Common myeloid progenitor, CD34-positive (primary cell): ENCODE measurements at regions not wholly inside any gene's neighbourhood (a gene's known extent, or its start where the extent isn't known, plus 50 kb on each side); places are given as distances from the start of the nearest gene placed in this dataset.

Experiments used
- CTCF ChIA-PET: fragments of 350-600 bp; sonication (Branson Sonifier 250); formaldehyde crosslinking; loops from one replicate; lab custom pipeline; 2021; ENCODE audit warnings: antibody characterized with exemption; lab: Charles Lee
- POLR2A ChIA-PET: fragments of 350-600 bp; sonication (Branson Sonifier 250); formaldehyde crosslinking; loops from one replicate; lab custom pipeline; 2021; ENCODE audit warnings: antibody characterized with exemption; lab: Charles Lee
- DNase-seq, 3 donors: peaks; one replicate each; pipeline versions ENCODE4 v3.0.0 to v3.0.0-alpha.2; 2013
- H3K27ac ChIP-seq, 2 experiments: 1 replicate in 1 of 2; 2 replicates in 1 of 2; pipeline ENCODE4 v1.7.0; 2013; ENCODE audit warnings: inconsistent platforms in 2 of 2, low read length in 2 of 2, mild to moderate bottlenecking in 2 of 2, low read depth in 1 of 2, moderate library complexity in 1 of 2; ENCODE audit not compliant: severe bottlenecking in 2 of 2, insufficient read depth in 1 of 2, poor library complexity in 1 of 2
- H3K27me3 ChIP-seq, 5 experiments: replicated peaks in 2 of 5; 1 replicate in 3 of 5; 2 replicates in 2 of 5; pipeline versions ENCODE4 v1.6.1 to v1.7.0; 2013; ENCODE audit warnings: low read length in 4 of 5, mild to moderate bottlenecking in 2 of 5, moderate library complexity in 2 of 5, inconsistent platforms in 1 of 5; ENCODE audit not compliant: insufficient read depth in 5 of 5, control insufficient read depth in 4 of 5
- H3K36me3 ChIP-seq, 4 experiments: 1 replicate in 2 of 4; 2 replicates in 2 of 4; pipeline versions ENCODE4 v1.6.1 to v1.7.0; 2013; ENCODE audit warnings: low read length in 3 of 4, control low read depth in 1 of 4, mild to moderate bottlenecking in 1 of 4; ENCODE audit not compliant: control insufficient read depth in 4 of 4, insufficient read depth in 4 of 4
- H3K4me1 ChIP-seq, 4 experiments: 1 replicate in 3 of 4; 2 replicates in 1 of 4; pipeline versions ENCODE4 v1.6.1 to v1.7.1; 2013; ENCODE audit warnings: low read length in 3 of 4, mild to moderate bottlenecking in 3 of 4, control low read depth in 1 of 4, inconsistent platforms in 1 of 4, moderate library complexity in 1 of 4; ENCODE audit not compliant: control insufficient read depth in 4 of 4, insufficient read depth in 4 of 4; ENCODE audit errors: control extremely low read depth in 1 of 4
- H3K4me3 ChIP-seq, 7 experiments: 1 replicate in 4 of 7; 2 replicates in 3 of 7; pipeline versions ENCODE4 v1.5.1 to v1.7.0; 2013; ENCODE audit warnings: mild to moderate bottlenecking in 7 of 7, low read length in 6 of 7, moderate library complexity in 6 of 7, inconsistent platforms in 2 of 7, low read depth in 2 of 7, control low read depth in 1 of 7; ENCODE audit not compliant: insufficient read depth in 4 of 7, control insufficient read depth in 1 of 7; ENCODE audit errors: extremely low read depth in 1 of 7
- H3K9me3 ChIP-seq, 5 experiments: 1 replicate in 4 of 5; 2 replicates in 1 of 5; pipeline versions ENCODE4 v1.6.1 to v1.7.1; 2013; ENCODE audit warnings: low read length in 4 of 5, mild to moderate bottlenecking in 2 of 5, inconsistent platforms in 1 of 5, low read depth in 1 of 5, moderate library complexity in 1 of 5; ENCODE audit not compliant: control insufficient read depth in 4 of 5, insufficient read depth in 2 of 5; ENCODE audit errors: control extremely low read depth in 1 of 5
- WGBS: methylation state at CpG from one replicate; pipeline ENCODE4 v1.1.5; 2013; ENCODE audit not compliant: insufficient coverage; 5-methylcytosine and 5-hydroxymethylcytosine counted together

- no peak for DNase-seq
- no peaks in the 10 kb centered on the region for H3K36me3 ChIP-seq
- WGBS: no CpG with 5 or more reads among the region's 1 CpG
- CTCF ChIA-PET: no interaction called here
- peaks cover 0 to 3% (median 2%) of the 10 kb centered on the region in 5 experiments for H3K9me3 ChIP-seq
- H3K27me3 ChIP-seq: peaks cover 0 to 2% (median 0%) of the 10 kb centered on the region in 5 experiments
- POLR2A ChIA-PET: no interaction called here
- no peak overlapping the region for H3K27ac ChIP-seq
- H3K4me3 ChIP-seq: no peak overlapping the region
- no peaks in the 10 kb centered on the region for H3K4me1 ChIP-seq
Observed at GRCh38 chr7:10316488-10316887, 657.2 kb upstream of the PHF14 start.

GRCh38 chr7:10325395-10325794 is 648.3 kb upstream of the PHF14 start:
- Histone ChIP-seq H3K36me3 (no peaks in the 10 kb centered on the region), H3K27me3 (peaks cover 0 to 2% (median 0%) of the 10 kb centered on the region in 5 experiments), H3K4me3 (no peak overlapping the region), H3K4me1 (no peaks in the 10 kb centered on the region), H3K9me3 (peaks cover 0 to 2% (median 0%) of the 10 kb centered on the region in 5 experiments), H3K27ac (no peak overlapping the region)
- POLR2A ChIA-PET: no interaction called here
- WGBS: no CpG with 5 or more reads among the region's 2 CpGs
- no peak for DNase-seq
- CTCF ChIA-PET: no interaction called here

GRCh38 chr7:10343108-10343507 is 630.6 kb upstream of the PHF14 start:
- CTCF ChIA-PET: no interaction called here
- Histone ChIP-seq H3K36me3 (no peaks in the 10 kb centered on the region), H3K4me1 (peaks cover 0 to 5% (median 0%) of the 10 kb centered on the region in 4 experiments), H3K27ac (no peak overlapping the region), H3K4me3 (no peak overlapping the region), H3K9me3 (no peaks in the 10 kb centered on the region), H3K27me3 (no peaks in the 10 kb centered on the region)
- 100% methylated on average over 1 of the region's 2 CpGs for whole genome bisulfite sequencing
- POLR2A ChIA-PET: no interaction called here
- no peak for DNase-seq

GRCh38 chr7:10346032-10346431 is 627.6 kb upstream of the PHF14 start:
- ChIA-PET POLR2A (no interaction called here), CTCF (no interaction called here)
- H3K36me3 ChIP-seq: no peaks in the 10 kb centered on the region
- no CpG with 5 or more reads among the region's 1 CpG for WGBS
- H3K27me3 ChIP-seq: no peaks in the 10 kb centered on the region
- DNase-seq: no peak
- peaks cover 0 to 5% (median 0%) of the 10 kb centered on the region in 4 experiments for H3K4me1 ChIP-seq
- H3K9me3 ChIP-seq: no peaks in the 10 kb centered on the region
- no peak overlapping the region for H3K4me3 ChIP-seq
- H3K27ac ChIP-seq: no peak overlapping the region

DNA sequence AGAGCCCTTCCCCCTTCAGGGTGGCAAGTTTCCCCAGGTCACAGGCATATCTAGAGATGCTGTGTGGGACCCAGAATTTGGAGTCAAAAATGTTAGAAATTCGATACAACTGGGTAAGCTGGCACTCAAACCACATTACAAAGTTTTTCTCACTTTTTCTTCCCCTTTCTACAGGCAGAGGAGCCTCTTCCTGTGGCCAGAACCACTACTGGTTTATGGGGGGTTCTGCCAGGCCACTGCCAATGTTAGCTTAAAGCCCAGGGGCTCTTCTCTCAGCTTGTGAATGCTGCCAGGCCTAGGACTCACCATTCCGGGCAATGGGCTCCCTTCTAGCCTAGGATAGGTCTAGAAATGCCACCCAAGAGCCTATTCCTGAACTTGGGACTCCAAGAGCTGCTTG is 617.9 kb upstream of the PHF14 start:
- no peak overlapping the region for H3K27ac ChIP-seq
- H3K4me1 ChIP-seq: peaks cover 0 to 14% (median 4%) of the 10 kb centered on the region in 4 experiments
- H3K27me3 ChIP-seq: no peaks in the 10 kb centered on the region
- H3K36me3 ChIP-seq: no peaks in the 10 kb centered on the region
- peaks cover 0 to 16% (median 4%) of the 10 kb centered on the region in 5 experiments for H3K9me3 ChIP-seq
- ChIA-PET POLR2A (no interaction called here), CTCF (no interaction called here)
- peak in 2 of 3 donors; percentile 16 to 55 for DNase-seq
- WGBS: 100% methylated on average over 1 of the region's 2 CpGs
- H3K4me3 ChIP-seq: peak overlapping the region in 1 of 7 experiments; percentile 26

DNA sequence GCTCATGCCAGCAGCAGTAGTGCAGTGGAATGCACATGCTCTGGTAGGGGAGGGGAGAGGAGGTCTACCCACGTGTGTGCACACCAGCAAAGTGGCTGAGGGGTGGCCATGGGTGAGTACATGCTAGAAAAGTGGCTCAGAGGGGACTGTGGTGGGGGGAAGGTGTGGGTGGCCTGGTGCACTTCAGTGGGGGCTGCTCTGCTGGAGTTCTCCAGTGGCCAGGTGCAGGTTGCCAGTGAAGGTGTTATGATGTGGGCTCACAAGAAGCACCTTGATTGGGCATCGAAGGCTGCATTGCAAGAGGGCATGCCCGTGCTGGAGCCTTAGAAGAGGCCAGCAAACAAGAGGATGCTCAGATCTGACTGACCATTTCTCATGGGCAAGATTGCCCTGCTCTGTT is 613.6 kb upstream of the PHF14 start:
- WGBS: 82% methylated on average over 3 of the region's 3 CpGs
- ChIA-PET POLR2A (no interaction called here), CTCF (interaction anchor here (0.6 kb wide), 1 partner anchor 364 kb away, joined by 3 read pairs; no protein-coding TSS in a partner anchor)
- Histone ChIP-seq H3K36me3 (no peaks in the 10 kb centered on the region), H3K27ac (no peak overlapping the region), H3K9me3 (peaks cover 0 to 20% (median 4%) of the 10 kb centered on the region in 5 experiments), H3K4me1 (peaks cover 0 to 14% (median 4%) of the 10 kb centered on the region in 4 experiments), H3K4me3 (no peak overlapping the region), H3K27me3 (no peaks in the 10 kb centered on the region)
- DNase-seq: no peak

DNA sequence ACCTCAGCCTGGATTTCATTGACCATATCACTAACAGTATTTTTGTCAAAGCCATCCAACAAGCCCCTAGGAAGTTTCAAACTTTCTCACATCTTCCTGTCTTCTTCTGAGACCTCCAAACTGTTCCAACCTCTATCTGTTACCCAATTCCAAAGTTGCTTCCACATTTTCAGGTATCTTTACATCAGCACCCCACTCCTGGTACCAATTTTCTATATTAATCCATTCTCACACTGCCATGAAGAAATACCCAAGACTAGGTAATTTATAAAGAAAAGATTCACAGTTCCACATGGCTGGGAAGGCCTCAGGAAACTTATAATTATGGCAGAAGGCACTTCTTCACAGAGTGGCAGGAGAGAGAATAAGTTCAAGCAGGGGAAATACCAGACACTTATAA is 571.9 kb upstream of the PHF14 start:
- H3K4me1 ChIP-seq: no peaks in the 10 kb centered on the region
- no peak overlapping the region for H3K4me3 ChIP-seq
- no peak overlapping the region for H3K27ac ChIP-seq
- no peaks in the 10 kb centered on the region for H3K27me3 ChIP-seq
- H3K36me3 ChIP-seq: no peaks in the 10 kb centered on the region
- ChIA-PET CTCF (interaction anchor here (1.3 to 1.5 kb wide), 2 partner anchors 10 to 20 kb away, joined by 3 read pairs; no protein-coding TSS in a partner anchor), POLR2A (no interaction called here)
- no peak for DNase-seq
- peaks cover 3 to 16% (median 8%) of the 10 kb centered on the region in 5 experiments for H3K9me3 ChIP-seq
